SK-N-SH treated with all-trans-retinoic acid at 6 μM for 48 hours (cell line): ENCODE measurements at regions not wholly inside any gene's neighbourhood (a gene's known extent, or its start where the extent isn't known, plus 50 kb on each side); places are given as distances from the start of the nearest gene placed in this dataset.

ENCODE experiments used
- ARNTL ChIP-seq: fragments of 450-650 bp; formaldehyde crosslinking; IDR thresholded peaks from 2 replicates; pipeline ENCODE4 v1.5.0; 2020; ENCODE audit warnings: low read depth, mild to moderate bottlenecking, moderate library complexity, borderline replicate concordance
- ESRRG ChIP-seq: fragments of 250-450 bp; sonication (Bioruptor Pico); IDR thresholded peaks from 2 replicates; pipeline ENCODE4 v1.6.1; 2021; ENCODE audit warnings: mild to moderate bottlenecking
- ISL1 ChIP-seq: fragments of 250-450 bp; sonication (Bioruptor Pico); IDR thresholded peaks from 2 replicates; pipeline ENCODE4 v2.1.2; 2022; ENCODE audit warnings: mild to moderate bottlenecking, moderate library complexity
- OSR1 ChIP-seq: fragments of 250-450 bp; sonication (Bioruptor Pico); IDR thresholded peaks from 2 replicates; pipeline ENCODE4 v1.8.0; 2022; ENCODE audit warnings: moderate library complexity, mild to moderate bottlenecking, inconsistent platforms
- ZFP30 ChIP-seq: fragments of 450-650 bp; formaldehyde crosslinking; IDR thresholded peaks from 2 replicates; pipeline ENCODE4 v1.5.0; 2022; ENCODE audit warnings: mild to moderate bottlenecking, moderate library complexity
- ZNF565 ChIP-seq: fragments of 450-650 bp; formaldehyde crosslinking; conservative IDR thresholded peaks from 2 replicates; pipeline ENCODE4 v1.5.0; 2020; ENCODE audit warnings: low read depth, mild to moderate bottlenecking, moderate library complexity
- ZNF70 ChIP-seq: fragments of 450-650 bp; formaldehyde crosslinking; IDR thresholded peaks from 2 replicates; pipeline ENCODE4 v1.5.0; 2020; ENCODE audit warnings: mild to moderate bottlenecking, moderate library complexity
- TF ChIP-seq, protein P1 (sequence below): fragments of 250-450 bp; sonication (Bioruptor Pico); IDR thresholded peaks from 2 replicates; pipeline ENCODE4 v1.8.0; 2020; ENCODE audit warnings: mild to moderate bottlenecking, moderate library complexity, borderline replicate concordance
- TF ChIP-seq, protein P2 (sequence below): fragments of 250-450 bp; sonication (Bioruptor Pico); IDR thresholded peaks from 2 replicates; pipeline ENCODE4 v1.5.0; 2020; ENCODE audit warnings: mild to moderate bottlenecking, moderate library complexity
- TF ChIP-seq, protein P3 (sequence below): fragments of 250-450 bp; sonication (Bioruptor Pico); IDR thresholded peaks from 2 replicates; pipeline ENCODE4 v1.5.1; 2020; ENCODE audit warnings: low read depth, mild to moderate bottlenecking, moderate library complexity
- TF ChIP-seq, protein P4 (sequence below): fragments of 250-450 bp; sonication (Bioruptor Pico); IDR thresholded peaks from 2 replicates; pipeline ENCODE4 v1.8.0; 2021; ENCODE audit warnings: low read depth, mild to moderate bottlenecking, moderate library complexity, borderline replicate concordance

DNA sequence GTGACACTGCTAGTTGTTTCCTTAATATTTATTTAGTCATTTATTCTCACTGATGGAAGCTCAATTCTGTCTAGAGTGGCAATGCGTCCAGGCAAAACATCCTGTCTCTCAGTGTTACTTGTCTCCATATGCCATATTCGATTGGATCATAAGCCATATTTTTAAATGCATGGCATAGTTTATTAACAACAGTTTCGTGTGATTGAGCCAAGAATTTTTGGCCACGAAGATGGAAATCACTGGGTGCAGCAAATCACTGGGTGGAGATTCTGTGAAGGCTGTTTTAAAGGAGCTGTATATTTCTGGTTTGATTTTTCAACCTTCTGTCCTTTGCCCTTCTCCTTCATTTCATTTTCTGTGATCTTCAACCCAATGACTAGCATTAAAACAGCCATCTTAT, 205.2 kb downstream of the JRKL start:
- no peak for TF ChIP-seq ZNF565 (CRISPR knock-in tag)
- no peak for TF ChIP-seq ISL1 (CRISPR knock-in tag)
- no peak for TF ChIP-seq OSR1
- TF ChIP-seq, protein P1, sequence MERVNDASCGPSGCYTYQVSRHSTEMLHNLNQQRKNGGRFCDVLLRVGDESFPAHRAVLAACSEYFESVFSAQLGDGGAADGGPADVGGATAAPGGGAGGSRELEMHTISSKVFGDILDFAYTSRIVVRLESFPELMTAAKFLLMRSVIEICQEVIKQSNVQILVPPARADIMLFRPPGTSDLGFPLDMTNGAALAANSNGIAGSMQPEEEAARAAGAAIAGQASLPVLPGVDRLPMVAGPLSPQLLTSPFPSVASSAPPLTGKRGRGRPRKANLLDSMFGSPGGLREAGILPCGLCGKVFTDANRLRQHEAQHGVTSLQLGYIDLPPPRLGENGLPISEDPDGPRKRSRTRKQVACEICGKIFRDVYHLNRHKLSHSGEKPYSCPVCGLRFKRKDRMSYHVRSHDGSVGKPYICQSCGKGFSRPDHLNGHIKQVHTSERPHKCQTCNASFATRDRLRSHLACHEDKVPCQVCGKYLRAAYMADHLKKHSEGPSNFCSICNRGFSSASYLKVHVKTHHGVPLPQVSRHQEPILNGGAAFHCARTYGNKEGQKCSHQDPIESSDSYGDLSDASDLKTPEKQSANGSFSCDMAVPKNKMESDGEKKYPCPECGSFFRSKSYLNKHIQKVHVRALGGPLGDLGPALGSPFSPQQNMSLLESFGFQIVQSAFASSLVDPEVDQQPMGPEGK (CRISPR knock-in tag), result no peak
- TF ChIP-seq, protein P2, sequence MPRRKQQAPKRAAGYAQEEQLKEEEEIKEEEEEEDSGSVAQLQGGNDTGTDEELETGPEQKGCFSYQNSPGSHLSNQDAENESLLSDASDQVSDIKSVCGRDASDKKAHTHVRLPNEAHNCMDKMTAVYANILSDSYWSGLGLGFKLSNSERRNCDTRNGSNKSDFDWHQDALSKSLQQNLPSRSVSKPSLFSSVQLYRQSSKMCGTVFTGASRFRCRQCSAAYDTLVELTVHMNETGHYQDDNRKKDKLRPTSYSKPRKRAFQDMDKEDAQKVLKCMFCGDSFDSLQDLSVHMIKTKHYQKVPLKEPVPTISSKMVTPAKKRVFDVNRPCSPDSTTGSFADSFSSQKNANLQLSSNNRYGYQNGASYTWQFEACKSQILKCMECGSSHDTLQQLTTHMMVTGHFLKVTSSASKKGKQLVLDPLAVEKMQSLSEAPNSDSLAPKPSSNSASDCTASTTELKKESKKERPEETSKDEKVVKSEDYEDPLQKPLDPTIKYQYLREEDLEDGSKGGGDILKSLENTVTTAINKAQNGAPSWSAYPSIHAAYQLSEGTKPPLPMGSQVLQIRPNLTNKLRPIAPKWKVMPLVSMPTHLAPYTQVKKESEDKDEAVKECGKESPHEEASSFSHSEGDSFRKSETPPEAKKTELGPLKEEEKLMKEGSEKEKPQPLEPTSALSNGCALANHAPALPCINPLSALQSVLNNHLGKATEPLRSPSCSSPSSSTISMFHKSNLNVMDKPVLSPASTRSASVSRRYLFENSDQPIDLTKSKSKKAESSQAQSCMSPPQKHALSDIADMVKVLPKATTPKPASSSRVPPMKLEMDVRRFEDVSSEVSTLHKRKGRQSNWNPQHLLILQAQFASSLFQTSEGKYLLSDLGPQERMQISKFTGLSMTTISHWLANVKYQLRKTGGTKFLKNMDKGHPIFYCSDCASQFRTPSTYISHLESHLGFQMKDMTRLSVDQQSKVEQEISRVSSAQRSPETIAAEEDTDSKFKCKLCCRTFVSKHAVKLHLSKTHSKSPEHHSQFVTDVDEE (CRISPR knock-in tag), result no peak
- TF ChIP-seq, protein P3, sequence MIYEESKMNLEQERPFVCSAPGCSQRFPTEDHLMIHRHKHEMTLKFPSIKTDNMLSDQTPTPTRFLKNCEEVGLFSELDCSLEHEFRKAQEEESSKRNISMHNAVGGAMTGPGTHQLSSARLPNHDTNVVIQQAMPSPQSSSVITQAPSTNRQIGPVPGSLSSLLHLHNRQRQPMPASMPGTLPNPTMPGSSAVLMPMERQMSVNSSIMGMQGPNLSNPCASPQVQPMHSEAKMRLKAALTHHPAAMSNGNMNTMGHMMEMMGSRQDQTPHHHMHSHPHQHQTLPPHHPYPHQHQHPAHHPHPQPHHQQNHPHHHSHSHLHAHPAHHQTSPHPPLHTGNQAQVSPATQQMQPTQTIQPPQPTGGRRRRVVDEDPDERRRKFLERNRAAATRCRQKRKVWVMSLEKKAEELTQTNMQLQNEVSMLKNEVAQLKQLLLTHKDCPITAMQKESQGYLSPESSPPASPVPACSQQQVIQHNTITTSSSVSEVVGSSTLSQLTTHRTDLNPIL (CRISPR knock-in tag), result no peak
- TF ChIP-seq, protein P4, sequence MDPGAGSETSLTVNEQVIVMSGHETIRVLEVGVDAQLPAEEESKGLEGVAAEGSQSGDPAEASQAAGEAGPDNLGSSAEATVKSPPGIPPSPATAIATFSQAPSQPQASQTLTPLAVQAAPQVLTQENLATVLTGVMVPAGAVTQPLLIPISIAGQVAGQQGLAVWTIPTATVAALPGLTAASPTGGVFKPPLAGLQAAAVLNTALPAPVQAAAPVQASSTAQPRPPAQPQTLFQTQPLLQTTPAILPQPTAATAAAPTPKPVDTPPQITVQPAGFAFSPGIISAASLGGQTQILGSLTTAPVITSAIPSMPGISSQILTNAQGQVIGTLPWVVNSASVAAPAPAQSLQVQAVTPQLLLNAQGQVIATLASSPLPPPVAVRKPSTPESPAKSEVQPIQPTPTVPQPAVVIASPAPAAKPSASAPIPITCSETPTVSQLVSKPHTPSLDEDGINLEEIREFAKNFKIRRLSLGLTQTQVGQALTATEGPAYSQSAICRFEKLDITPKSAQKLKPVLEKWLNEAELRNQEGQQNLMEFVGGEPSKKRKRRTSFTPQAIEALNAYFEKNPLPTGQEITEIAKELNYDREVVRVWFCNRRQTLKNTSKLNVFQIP, result no peak
- TF ChIP-seq ARNTL (CRISPR knock-in tag), result no peak
- no peak for TF ChIP-seq ESRRG (CRISPR knock-in tag)
- no peak for TF ChIP-seq ZNF70 (CRISPR knock-in tag)
- no peak for TF ChIP-seq ZFP30 (CRISPR knock-in tag)
